Osteoblast (primary cell): ENCODE measurements at regions not wholly inside any gene's neighbourhood (a gene's known extent, or its start where the extent isn't known, plus 50 kb on each side); places are given as distances from the start of the nearest gene placed in this dataset.

Source experiments
- DNase-seq: peaks from one replicate; pipeline ENCODE4 v3.0.0; 2011; ENCODE audit warnings: low spot score, mixed read lengths; ENCODE audit not compliant: insufficient read length; ENCODE audit errors: missing footprints
- H2AFZ ChIP-seq: 2 replicates; pipeline ENCODE4 v1.6.0; 2011; ENCODE audit warnings: mild to moderate bottlenecking, low read length
- H3K27ac ChIP-seq: 2 replicates; pipeline ENCODE4 v1.5.1; 2011; ENCODE audit warnings: mild to moderate bottlenecking, low read depth, low read length, moderate library complexity
- H3K27me3 ChIP-seq: 2 replicates; pipeline ENCODE4 v1.6.0; 2012; ENCODE audit warnings: mild to moderate bottlenecking, control low read depth, inconsistent platforms, low read length, moderate library complexity; ENCODE audit not compliant: insufficient read depth
- H3K36me3 ChIP-seq: 2 replicates; pipeline ENCODE4 v1.5.1; 2011; ENCODE audit warnings: mild to moderate bottlenecking, low read length, control low read depth, moderate library complexity; ENCODE audit not compliant: insufficient read depth
- H3K4me1 ChIP-seq: 2 replicates; pipeline ENCODE4 v1.5.1; 2011; ENCODE audit warnings: mild to moderate bottlenecking, low read length, control low read depth, moderate library complexity; ENCODE audit not compliant: insufficient read depth
- H3K4me2 ChIP-seq: 2 replicates; pipeline ENCODE4 v1.6.0; 2011; ENCODE audit warnings: mild to moderate bottlenecking, low read length; ENCODE audit not compliant: insufficient read depth
- H3K4me3 ChIP-seq: fragments of 200-600 bp; sonication (generic); 3 replicates; pipeline ENCODE4 v1.5.1; 2012; ENCODE audit warnings: mild to moderate bottlenecking, low read length, inconsistent platforms; ENCODE audit not compliant: insufficient read depth
- H3K79me2 ChIP-seq: 2 replicates; pipeline ENCODE4 v1.6.0; 2012; ENCODE audit warnings: mild to moderate bottlenecking, low read length, control low read depth, inconsistent platforms; ENCODE audit not compliant: insufficient read depth
- H3K9me3 ChIP-seq: 2 replicates; pipeline ENCODE4 v1.5.1; 2011; ENCODE audit warnings: low read depth, low read length, control low read depth
- H4K20me1 ChIP-seq: 2 replicates; pipeline ENCODE4 v1.6.0; 2012; ENCODE audit warnings: mild to moderate bottlenecking, low read length, control low read depth; ENCODE audit not compliant: insufficient read depth
- TF ChIP-seq, protein P1 (sequence below): IDR thresholded peaks from 2 replicates; pipeline ENCODE4 v1.5.1; 2011; ENCODE audit warnings: mild to moderate bottlenecking, low read depth, low read length, moderate library complexity; ENCODE audit errors: extremely low read depth

DNA sequence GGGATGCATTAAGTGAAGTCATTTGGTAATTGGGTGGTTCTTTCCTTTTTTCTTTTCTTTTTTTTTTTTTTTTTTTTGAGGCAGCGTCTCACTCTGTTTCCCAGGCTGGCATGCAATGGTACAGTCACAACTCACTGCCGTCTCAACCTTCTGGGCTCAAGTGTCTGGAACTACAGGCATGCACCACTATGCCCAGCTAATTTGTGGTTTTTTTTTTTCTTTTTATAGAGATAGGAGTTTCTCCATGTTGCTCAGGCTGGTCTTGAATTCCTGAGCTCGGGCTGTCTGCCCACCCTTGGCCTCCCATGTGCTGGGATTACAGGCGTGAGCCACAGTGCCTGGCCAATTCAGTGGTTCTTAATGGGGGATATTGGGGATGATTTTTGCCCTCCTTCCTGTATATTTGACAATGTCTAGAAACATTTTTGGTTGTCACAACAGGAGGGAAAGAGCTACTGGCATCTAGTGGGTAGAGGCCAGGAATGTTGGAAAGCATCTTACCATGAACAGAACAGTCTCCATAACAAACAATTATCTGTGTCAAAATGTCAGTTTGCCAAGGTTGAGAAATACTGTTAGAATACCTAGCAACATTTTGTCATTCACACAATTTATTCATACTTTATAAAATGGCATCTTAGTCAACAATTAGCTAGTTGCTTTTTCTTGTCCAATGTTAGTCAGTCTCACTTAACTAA is 79.4 kb upstream of the CNTN3 start:
- H3K36me3 ChIP-seq, result no peaks in the 10 kb centered on the region
- no peak overlapping the region for H3K4me2 ChIP-seq
- H3K27ac ChIP-seq, result no peak overlapping the region
- TF ChIP-seq, protein P1, sequence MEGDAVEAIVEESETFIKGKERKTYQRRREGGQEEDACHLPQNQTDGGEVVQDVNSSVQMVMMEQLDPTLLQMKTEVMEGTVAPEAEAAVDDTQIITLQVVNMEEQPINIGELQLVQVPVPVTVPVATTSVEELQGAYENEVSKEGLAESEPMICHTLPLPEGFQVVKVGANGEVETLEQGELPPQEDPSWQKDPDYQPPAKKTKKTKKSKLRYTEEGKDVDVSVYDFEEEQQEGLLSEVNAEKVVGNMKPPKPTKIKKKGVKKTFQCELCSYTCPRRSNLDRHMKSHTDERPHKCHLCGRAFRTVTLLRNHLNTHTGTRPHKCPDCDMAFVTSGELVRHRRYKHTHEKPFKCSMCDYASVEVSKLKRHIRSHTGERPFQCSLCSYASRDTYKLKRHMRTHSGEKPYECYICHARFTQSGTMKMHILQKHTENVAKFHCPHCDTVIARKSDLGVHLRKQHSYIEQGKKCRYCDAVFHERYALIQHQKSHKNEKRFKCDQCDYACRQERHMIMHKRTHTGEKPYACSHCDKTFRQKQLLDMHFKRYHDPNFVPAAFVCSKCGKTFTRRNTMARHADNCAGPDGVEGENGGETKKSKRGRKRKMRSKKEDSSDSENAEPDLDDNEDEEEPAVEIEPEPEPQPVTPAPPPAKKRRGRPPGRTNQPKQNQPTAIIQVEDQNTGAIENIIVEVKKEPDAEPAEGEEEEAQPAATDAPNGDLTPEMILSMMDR, result no peak
- no peaks in the 10 kb centered on the region for H3K27me3 ChIP-seq
- no peak overlapping the region for H2AFZ ChIP-seq
- peaks cover 2% of the 10 kb centered on the region for H3K9me3 ChIP-seq
- H3K79me2 ChIP-seq, result no peaks in the 10 kb centered on the region
- H3K4me3 ChIP-seq, result no peak overlapping the region
- H4K20me1 ChIP-seq, result no peaks in the 10 kb centered on the region
- DNase-seq, result no peak
- no peaks in the 10 kb centered on the region for H3K4me1 ChIP-seq

DNA sequence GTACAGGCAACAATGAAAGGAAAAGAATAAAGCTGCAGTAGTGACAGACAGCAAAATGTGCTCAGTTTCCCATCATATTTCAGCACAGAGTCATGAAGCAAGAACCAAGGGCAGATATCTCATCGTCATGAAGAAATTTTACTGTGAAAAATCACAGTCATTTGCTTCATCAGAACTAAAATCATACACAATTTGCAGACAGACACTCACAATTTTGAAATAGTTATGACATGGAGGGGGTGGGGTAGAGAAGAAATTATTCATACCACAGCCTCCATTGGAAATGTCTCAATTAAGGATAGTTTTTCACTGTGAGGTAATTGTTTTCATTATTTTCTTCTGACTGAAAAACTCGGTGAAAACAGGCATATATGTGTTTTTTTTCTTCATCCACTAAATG is 78.8 kb upstream of the CNTN3 start:
- Histone ChIP-seq H3K79me2 (no peaks in the 10 kb centered on the region), H2AFZ (no peak overlapping the region), H3K27me3 (no peaks in the 10 kb centered on the region), H3K4me2 (no peak overlapping the region), H3K27ac (no peak overlapping the region), H4K20me1 (no peaks in the 10 kb centered on the region), H3K36me3 (no peaks in the 10 kb centered on the region), H3K9me3 (peaks cover 2% of the 10 kb centered on the region), H3K4me3 (no peak overlapping the region), H3K4me1 (no peaks in the 10 kb centered on the region)
- TF ChIP-seq, protein P1, result no peak
- no peak for DNase-seq

DNA sequence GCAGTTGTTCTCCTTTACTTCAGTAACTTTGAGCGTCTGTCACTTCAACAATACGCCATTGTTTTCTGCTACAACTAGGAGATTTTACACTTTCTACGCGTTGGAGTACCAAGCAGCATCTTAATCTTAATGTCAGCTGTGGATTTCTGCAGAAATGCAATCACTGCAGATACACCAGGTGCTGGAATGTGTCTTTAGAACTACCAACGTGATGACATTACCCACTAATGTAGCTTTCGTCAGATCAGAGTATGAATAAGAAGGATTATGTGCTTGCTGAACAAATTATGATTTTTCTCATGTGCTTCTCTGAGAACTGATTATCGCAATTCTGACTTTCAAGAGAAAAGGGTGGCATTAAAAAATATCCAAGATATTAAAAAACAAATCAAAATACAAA is 77.5 kb upstream of the CNTN3 start:
- H3K27me3 ChIP-seq, result no peaks in the 10 kb centered on the region
- no peaks in the 10 kb centered on the region for H3K79me2 ChIP-seq
- H3K9me3 ChIP-seq, result peaks cover 2% of the 10 kb centered on the region
- no peak for DNase-seq
- TF ChIP-seq, protein P1, result no peak
- no peak overlapping the region for H3K4me3 ChIP-seq
- no peaks in the 10 kb centered on the region for H3K36me3 ChIP-seq
- H3K4me1 ChIP-seq, result no peaks in the 10 kb centered on the region
- H4K20me1 ChIP-seq, result no peaks in the 10 kb centered on the region
- H3K27ac ChIP-seq, result no peak overlapping the region
- H3K4me2 ChIP-seq, result no peak overlapping the region
- H2AFZ ChIP-seq, result no peak overlapping the region

DNA sequence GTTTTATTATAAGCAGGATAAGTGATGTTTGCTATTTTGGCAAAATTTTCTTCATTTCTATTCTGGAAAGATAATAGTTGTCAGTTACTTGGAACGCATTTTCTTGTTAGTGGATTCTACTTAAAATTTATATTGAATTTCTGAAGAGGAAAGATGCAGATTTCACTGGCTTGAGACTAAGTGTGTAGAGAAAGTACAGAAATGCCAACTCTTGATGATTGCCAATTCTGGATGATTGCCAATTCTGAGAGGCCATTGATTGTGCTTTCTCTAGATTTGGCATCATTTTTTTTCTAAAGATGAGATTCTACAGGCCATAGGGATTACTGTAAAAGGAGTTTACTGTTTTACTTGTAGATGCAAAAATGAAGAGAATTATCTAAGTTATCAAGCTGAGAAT is 58.9 kb upstream of the CNTN3 start:
- Histone ChIP-seq H3K4me1 (no peaks in the 10 kb centered on the region), H3K36me3 (no peaks in the 10 kb centered on the region), H3K27ac (no peak overlapping the region), H3K9me3 (no peaks in the 10 kb centered on the region), H3K27me3 (no peaks in the 10 kb centered on the region), H2AFZ (no peak overlapping the region), H3K4me2 (no peak overlapping the region), H3K4me3 (no peak overlapping the region), H3K79me2 (no peaks in the 10 kb centered on the region), H4K20me1 (no peaks in the 10 kb centered on the region)
- DNase-seq, result no peak
- TF ChIP-seq, protein P1, result no peak
